HFFc6 (cell line): ENCODE measurements at regions not wholly inside any gene's neighbourhood (a gene's known extent, or its start where the extent isn't known, plus 50 kb on each side); places are given as distances from the start of the nearest gene placed in this dataset.

Experiments
- DNase-seq: peaks from one replicate; pipeline ENCODE4 v3.0.0-alpha.2; 2018
- H3K27ac Mint-ChIP-seq: 2 replicates; pipeline ENCODE4 v1.8.0; 2020; ENCODE audit warnings: mild to moderate bottlenecking, mixed read lengths
- H3K27me3 Mint-ChIP-seq: 2 replicates; pipeline ENCODE4 v1.8.0; 2021; ENCODE audit warnings: mild to moderate bottlenecking, moderate library complexity, mixed read lengths; ENCODE audit not compliant: insufficient read depth
- H3K36me3 Mint-ChIP-seq: 2 replicates; pipeline ENCODE4 v1.8.0; 2021; ENCODE audit warnings: low read depth, mixed read lengths
- H3K4me1 Mint-ChIP-seq: 2 replicates; pipeline ENCODE4 v1.8.0; 2020; ENCODE audit warnings: low read depth, mixed read lengths
- H3K4me3 Mint-ChIP-seq: 2 replicates; pipeline ENCODE4 v1.8.0; 2020; ENCODE audit warnings: mild to moderate bottlenecking, moderate library complexity, mixed read lengths
- H3K9me3 Mint-ChIP-seq: 2 replicates; pipeline ENCODE4 v1.8.0; 2020; ENCODE audit warnings: mild to moderate bottlenecking, mixed read lengths
- CTCF ChIP-seq: fragments of 200-600 bp; sonication (generic); IDR thresholded peaks from 2 replicates; pipeline ENCODE4 v1.5.0; 2021; ENCODE audit warnings: antibody characterized with exemption, mild to moderate bottlenecking

- H3K4me1 Mint-ChIP-seq, result peaks cover 44% of the 10 kb centered on the region
- H3K27me3 Mint-ChIP-seq, result peaks cover 1% of the 10 kb centered on the region; the same call in 1 of the 2 replicates
- H3K4me3 Mint-ChIP-seq, result no peak overlapping the region
- no peak for DNase-seq
- no peak overlapping the region for H3K27ac Mint-ChIP-seq
- H3K9me3 Mint-ChIP-seq, result no peaks in the 10 kb centered on the region
- H3K36me3 Mint-ChIP-seq, result peaks cover 4% of the 10 kb centered on the region; the same call in 1 of the 2 replicates
- no peak for TF ChIP-seq CTCF
Measured at GRCh38 chr13:109842212-109842920, 56.0 kb upstream of the IRS2 start.

- no peaks in the 10 kb centered on the region for H3K9me3 Mint-ChIP-seq
- no peak for DNase-seq
- no peaks in the 10 kb centered on the region for H3K27me3 Mint-ChIP-seq
- H3K36me3 Mint-ChIP-seq, result peaks cover 4% of the 10 kb centered on the region; the same call in 1 of the 2 replicates
- H3K4me1 Mint-ChIP-seq, result peaks cover 44% of the 10 kb centered on the region
- peak overlapping the region; percentile 89 for H3K27ac Mint-ChIP-seq
- H3K4me3 Mint-ChIP-seq, result peak overlapping the region; percentile 78; the same call in 1 of the 2 replicates
- no peak for TF ChIP-seq CTCF
Measured at GRCh38 chr13:109840893-109841287, 54.5 kb upstream of the IRS2 start.

GRCh38 chr13:109840201-109840892 is 54.0 kb upstream of the IRS2 start:
- Mint-ChIP-seq H3K27me3 (no peaks in the 10 kb centered on the region), H3K36me3 (peaks cover 4% of the 10 kb centered on the region; the same call in 1 of the 2 replicates), H3K9me3 (no peaks in the 10 kb centered on the region), H3K4me1 (peaks cover 44% of the 10 kb centered on the region), H3K27ac (peak overlapping the region; percentile 89), H3K4me3 (peak overlapping the region; percentile 78)
- DNase-seq, result peak; percentile 78
- no peak for TF ChIP-seq CTCF

- H3K27ac Mint-ChIP-seq, result no peak overlapping the region
- H3K4me3 Mint-ChIP-seq, result no peak overlapping the region
- DNase-seq, result no peak
- H3K9me3 Mint-ChIP-seq, result peaks cover under 1% of the 10 kb centered on the region; the same call in 1 of the 2 replicates
- TF ChIP-seq CTCF, result no peak
- H3K27me3 Mint-ChIP-seq, result peaks cover 2% of the 10 kb centered on the region; the same call in 1 of the 2 replicates
- H3K36me3 Mint-ChIP-seq, result no peaks in the 10 kb centered on the region
- H3K4me1 Mint-ChIP-seq, result peaks cover 26% of the 10 kb centered on the region
Measured at GRCh38 chr13:109836629-109837607, 50.5 kb upstream of the IRS2 start.
